Skeletal muscle tissue (tissue), 3 donors: ENCODE measurements at regions not wholly inside any gene's neighbourhood (a gene's known extent, or its start where the extent isn't known, plus 50 kb on each side); places are given as distances from the start of the nearest gene placed in this dataset.

Experiments used
- H3K27ac ChIP-seq: one replicate; pipeline ENCODE4 v1.7.0; 2013; ENCODE audit warnings: mild to moderate bottlenecking, low read depth, low read length, inconsistent platforms
- H3K27me3 ChIP-seq, 3 donors: one replicate each; pipeline ENCODE4 v1.7.0; 2013; ENCODE audit warnings: low read length in 3 of 3; ENCODE audit not compliant: control insufficient read depth in 3 of 3, insufficient read depth in 3 of 3
- H3K36me3 ChIP-seq, 3 donors: one replicate each; pipeline ENCODE4 v1.7.0; 2013; ENCODE audit warnings: low read length in 3 of 3; ENCODE audit not compliant: control insufficient read depth in 3 of 3, insufficient read depth in 3 of 3
- H3K4me1 ChIP-seq, 3 donors: one replicate each; pipeline ENCODE4 v1.7.0; 2013; ENCODE audit warnings: low read length in 3 of 3, mild to moderate bottlenecking in 3 of 3; ENCODE audit not compliant: control insufficient read depth in 3 of 3, insufficient read depth in 3 of 3
- H3K4me3 ChIP-seq, 3 donors: one replicate each; pipeline ENCODE4 v1.7.0; 2013; ENCODE audit warnings: low read length in 3 of 3
- H3K9ac ChIP-seq, 3 donors: one replicate each; pipeline ENCODE4 v1.7.0; 2013; ENCODE audit warnings: low read length in 3 of 3, mild to moderate bottlenecking in 3 of 3, moderate library complexity in 2 of 3, low read depth in 1 of 3
- H3K9me3 ChIP-seq, 3 donors: one replicate each; pipeline ENCODE4 v1.7.0; 2013; ENCODE audit warnings: low read length in 3 of 3; ENCODE audit not compliant: control insufficient read depth in 3 of 3
- donor health status: Osteomylitis.

DNA sequence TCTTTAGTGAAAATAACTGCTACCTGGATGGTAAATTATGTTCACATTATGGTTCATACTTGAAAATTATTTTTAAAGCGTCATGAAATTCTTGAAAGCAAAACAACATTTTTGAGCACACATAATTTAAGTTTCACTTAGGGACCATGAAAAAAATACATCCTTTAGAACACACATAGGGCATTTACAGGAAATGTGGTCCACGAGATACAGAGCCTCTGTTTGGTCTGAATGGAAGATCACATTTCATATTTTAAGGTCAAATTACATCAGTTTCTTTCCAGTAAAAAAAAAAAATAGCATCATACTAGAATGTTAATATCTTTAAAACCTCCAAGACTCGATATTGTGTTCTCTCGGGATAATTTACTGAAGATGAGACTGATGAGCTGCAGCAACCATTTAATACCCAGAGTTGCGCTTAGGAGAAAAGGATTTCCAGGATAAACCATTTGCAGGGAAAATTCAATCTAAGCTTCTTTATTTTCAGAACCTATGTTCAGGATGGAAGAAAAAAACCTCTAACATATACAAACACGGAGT is 720.7 kb downstream of the DIAPH3 start:
- no peak overlapping the region for H3K27ac ChIP-seq
- no peaks in the 10 kb centered on the region for H3K36me3 ChIP-seq

GRCh38 chr13:59444210-59444857 is 719.4 kb downstream of the DIAPH3 start:
- Histone ChIP-seq H3K36me3 (no peaks in the 10 kb centered on the region), H3K4me1 (no peaks in the 10 kb centered on the region), H3K9ac (no peak overlapping the region), H3K9me3 (no peaks in the 10 kb centered on the region), H3K27me3 (no peaks in the 10 kb centered on the region), H3K4me3 (no peak overlapping the region), H3K27ac (no peak overlapping the region)

More for the DNA sequence above, 720.7 kb downstream of the DIAPH3 start:
- Histone ChIP-seq H3K4me3 (no peak overlapping the region), H3K9ac (no peak overlapping the region), H3K9me3 (no peaks in the 10 kb centered on the region), H3K4me1 (no peaks in the 10 kb centered on the region), H3K27me3 (no peaks in the 10 kb centered on the region)

DNA sequence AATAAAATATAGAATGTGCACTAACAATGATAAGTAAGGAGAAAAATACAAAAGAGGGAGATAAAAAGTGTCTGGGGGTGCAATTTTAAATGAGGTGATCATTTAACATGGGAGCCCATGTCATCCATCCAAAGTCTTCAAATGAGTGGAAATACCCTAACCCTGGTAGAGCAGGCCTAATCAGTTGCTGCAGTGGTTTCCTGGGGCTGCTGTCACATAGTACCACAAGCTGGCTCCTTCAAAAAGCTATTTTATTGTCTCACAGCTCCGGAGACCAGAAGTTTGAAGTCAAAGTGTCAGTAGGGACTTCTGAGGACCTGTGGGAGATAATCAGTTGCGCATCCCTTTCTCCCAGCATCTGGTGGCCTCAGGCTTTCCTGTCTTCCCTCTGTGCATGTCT is 717.9 kb downstream of the DIAPH3 start:
- no peak overlapping the region for H3K9ac ChIP-seq
- no peaks in the 10 kb centered on the region for H3K9me3 ChIP-seq

DNA sequence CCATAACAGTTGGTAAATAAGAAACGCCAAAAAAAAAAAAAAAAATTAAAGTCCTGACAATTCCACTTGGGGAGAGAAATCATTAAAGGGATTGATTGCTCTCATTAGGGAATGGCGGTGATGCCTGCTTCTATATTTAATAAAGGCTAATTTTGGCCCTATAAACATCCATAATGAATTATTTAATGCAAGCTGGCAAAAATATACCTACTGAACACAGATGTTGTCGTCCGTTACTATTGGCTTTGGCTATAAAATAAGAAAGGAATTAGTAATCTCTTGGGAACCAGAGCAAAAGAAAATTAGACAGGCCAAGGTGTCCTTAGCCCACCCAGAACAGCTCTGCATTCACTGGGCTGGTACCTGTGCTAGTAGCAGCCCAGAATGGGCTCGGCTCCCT is 717.3 kb downstream of the DIAPH3 start:
- Histone ChIP-seq H3K9ac (no peak overlapping the region), H3K9me3 (no peaks in the 10 kb centered on the region), H3K27me3 (peaks cover 0 to 2% (median 0%) of the 10 kb centered on the region in 3 donors), H3K27ac (no peak overlapping the region), H3K4me3 (no peak overlapping the region), H3K36me3 (no peaks in the 10 kb centered on the region), H3K4me1 (no peaks in the 10 kb centered on the region)

More for the DNA sequence above, 717.9 kb downstream of the DIAPH3 start:
- Histone ChIP-seq H3K4me3 (no peak overlapping the region), H3K27ac (no peak overlapping the region), H3K4me1 (no peaks in the 10 kb centered on the region), H3K36me3 (no peaks in the 10 kb centered on the region), H3K27me3 (peaks cover 0 to 2% (median 0%) of the 10 kb centered on the region in 3 donors)

- H3K27ac ChIP-seq: no peak overlapping the region
- no peaks in the 10 kb centered on the region for H3K9me3 ChIP-seq
- no peak overlapping the region for H3K4me3 ChIP-seq
- no peak overlapping the region for H3K9ac ChIP-seq
- H3K4me1 ChIP-seq: no peaks in the 10 kb centered on the region
- H3K36me3 ChIP-seq: no peaks in the 10 kb centered on the region
- peaks cover 0 to 2% (median 0%) of the 10 kb centered on the region in 3 donors for H3K27me3 ChIP-seq
Observed at GRCh38 chr13:59447031-59447430, 716.7 kb downstream of the DIAPH3 start.

- Histone ChIP-seq H3K36me3 (no peaks in the 10 kb centered on the region), H3K4me1 (no peaks in the 10 kb centered on the region), H3K9ac (no peak overlapping the region), H3K27ac (no peak overlapping the region), H3K4me3 (no peak overlapping the region), H3K27me3 (peaks cover 0 to 2% (median 0%) of the 10 kb centered on the region in 3 donors), H3K9me3 (no peaks in the 10 kb centered on the region)
Observed at GRCh38 chr13:59447846-59448620, 715.7 kb downstream of the DIAPH3 start.

DNA sequence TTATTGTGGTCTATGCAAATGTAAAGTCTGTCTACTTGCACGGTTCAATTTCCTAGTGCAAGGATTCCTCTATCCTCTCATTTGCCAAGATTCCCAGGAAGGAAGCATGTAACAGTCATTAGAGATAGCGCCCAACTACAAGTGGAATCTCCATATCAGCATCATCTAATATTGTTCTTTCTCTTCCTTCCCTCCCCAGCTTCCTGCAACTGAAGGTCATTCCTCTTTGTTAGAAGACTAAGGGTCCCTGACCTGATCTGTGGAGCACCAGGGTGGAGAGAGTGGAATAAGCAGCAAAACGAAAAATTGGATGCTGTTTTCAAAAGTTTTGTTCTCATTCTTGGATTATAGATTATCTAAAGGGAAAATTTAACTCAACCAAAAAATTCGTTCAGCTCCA is 714.0 kb downstream of the DIAPH3 start:
- Histone ChIP-seq H3K9me3 (no peaks in the 10 kb centered on the region), H3K27ac (no peak overlapping the region), H3K4me1 (no peaks in the 10 kb centered on the region), H3K4me3 (no peak overlapping the region), H3K27me3 (peaks cover 0 to 2% (median 0%) of the 10 kb centered on the region in 3 donors), H3K36me3 (no peaks in the 10 kb centered on the region), H3K9ac (no peak overlapping the region)

GRCh38 chr13:59450229-59450628 is 713.5 kb downstream of the DIAPH3 start:
- Histone ChIP-seq H3K9me3 (no peaks in the 10 kb centered on the region), H3K36me3 (no peaks in the 10 kb centered on the region), H3K27me3 (peaks cover 0 to 2% (median 0%) of the 10 kb centered on the region in 3 donors), H3K4me1 (no peaks in the 10 kb centered on the region), H3K9ac (no peak overlapping the region), H3K4me3 (no peak overlapping the region), H3K27ac (no peak overlapping the region)

GRCh38 chr13:59451236-59451635 is 712.5 kb downstream of the DIAPH3 start:
- no peak overlapping the region for H3K4me3 ChIP-seq
- H3K4me1 ChIP-seq: no peaks in the 10 kb centered on the region
- no peak overlapping the region for H3K27ac ChIP-seq

More at GRCh38 chr13:59451236-59451635, 712.5 kb downstream of the DIAPH3 start:
- Histone ChIP-seq H3K27me3 (peaks cover 0 to 2% (median 0%) of the 10 kb centered on the region in 3 donors), H3K36me3 (no peaks in the 10 kb centered on the region), H3K9me3 (no peaks in the 10 kb centered on the region), H3K9ac (no peak overlapping the region)
